RWPE2 (cell line): ENCODE measurements at regions not wholly inside any gene's neighbourhood (a gene's known extent, or its start where the extent isn't known, plus 50 kb on each side); places are given as distances from the start of the nearest gene placed in this dataset.

Experiments
- ATAC-seq: fragments of 200-7000 bp; cut with Tn5 transposase; 3 replicates; pipeline ENCODE4 v1.9.1; 2021; ENCODE audit warnings: low read depth
- DNase-seq: peaks from one replicate; pipeline ENCODE4 v3.0.0-alpha.2; 2020; ENCODE audit warnings: low spot score
- H3K27ac ChIP-seq: fragments of 450-650 bp; 2 replicates; pipeline ENCODE4 v1.5.1; 2017; ENCODE audit warnings: mild to moderate bottlenecking; ENCODE audit not compliant: poor library complexity, severe bottlenecking
- H3K27me3 ChIP-seq: fragments of 250-450 bp; sonication (Bioruptor Pico); 2 replicates; pipeline ENCODE4 v1.5.1; 2021; ENCODE audit warnings: mild to moderate bottlenecking, moderate library complexity; ENCODE audit not compliant: insufficient read depth, poor library complexity, severe bottlenecking
- H3K36me3 ChIP-seq: fragments of 250-450 bp; sonication (Bioruptor Pico); 2 replicates; pipeline ENCODE4 v1.5.1; 2020; ENCODE audit warnings: low read depth, mild to moderate bottlenecking, moderate library complexity
- H3K4me1 ChIP-seq: fragments of 250-450 bp; sonication (Bioruptor Pico); 2 replicates; pipeline ENCODE4 v1.5.1; 2021; ENCODE audit warnings: mild to moderate bottlenecking, moderate library complexity; ENCODE audit not compliant: insufficient read depth, poor library complexity, severe bottlenecking
- H3K4me3 ChIP-seq: fragments of 250-450 bp; sonication (Bioruptor Pico); 2 replicates; pipeline ENCODE4 v1.5.1; 2021; ENCODE audit warnings: mild to moderate bottlenecking, moderate library complexity; ENCODE audit not compliant: severe bottlenecking
- H3K9me3 ChIP-seq: fragments of 250-450 bp; sonication (Bioruptor Pico); 2 replicates; pipeline ENCODE4 v1.5.1; 2021; ENCODE audit warnings: mild to moderate bottlenecking, moderate library complexity; ENCODE audit not compliant: severe bottlenecking
- TF ChIP-seq, protein P1 (sequence below): fragments of 450-650 bp; IDR thresholded peaks from one replicate; pipeline ENCODE4 v1.5.1; 2017; ENCODE audit warnings: mild to moderate bottlenecking, moderate library complexity; ENCODE audit not compliant: poor library complexity, severe bottlenecking

DNA sequence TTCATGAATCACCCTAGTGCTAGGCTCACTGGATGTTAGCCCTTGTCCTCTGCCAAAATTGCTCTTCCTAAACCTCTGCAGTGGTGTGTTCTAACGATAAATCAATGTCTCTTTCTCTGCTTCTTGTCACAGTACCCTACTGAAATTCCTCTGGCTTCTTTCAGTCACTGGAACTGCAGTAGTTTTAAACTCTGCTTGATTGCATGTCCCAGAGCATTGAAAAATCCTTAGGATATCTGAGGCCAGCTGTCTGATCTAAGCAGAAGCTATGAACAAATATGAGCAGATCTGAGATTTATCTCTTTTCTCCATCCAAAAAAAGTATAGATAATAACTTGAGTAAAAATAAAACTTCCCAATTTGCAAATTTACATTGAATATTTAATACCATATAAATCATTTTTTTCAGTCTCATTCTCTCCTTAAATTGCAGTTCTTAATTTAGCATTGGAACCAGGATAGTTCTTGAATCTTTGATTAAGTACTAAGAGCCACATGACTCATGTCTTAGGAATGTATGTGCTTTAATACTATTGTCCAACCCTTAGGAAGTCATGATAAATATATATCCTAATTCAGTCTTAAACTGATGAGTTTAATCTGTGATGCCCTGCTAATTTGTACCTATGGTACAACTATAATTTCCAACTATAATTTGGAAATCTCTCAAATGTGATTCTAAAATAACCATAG is 169.7 kb downstream of the PDHA2 start:
- TF ChIP-seq, protein P1, sequence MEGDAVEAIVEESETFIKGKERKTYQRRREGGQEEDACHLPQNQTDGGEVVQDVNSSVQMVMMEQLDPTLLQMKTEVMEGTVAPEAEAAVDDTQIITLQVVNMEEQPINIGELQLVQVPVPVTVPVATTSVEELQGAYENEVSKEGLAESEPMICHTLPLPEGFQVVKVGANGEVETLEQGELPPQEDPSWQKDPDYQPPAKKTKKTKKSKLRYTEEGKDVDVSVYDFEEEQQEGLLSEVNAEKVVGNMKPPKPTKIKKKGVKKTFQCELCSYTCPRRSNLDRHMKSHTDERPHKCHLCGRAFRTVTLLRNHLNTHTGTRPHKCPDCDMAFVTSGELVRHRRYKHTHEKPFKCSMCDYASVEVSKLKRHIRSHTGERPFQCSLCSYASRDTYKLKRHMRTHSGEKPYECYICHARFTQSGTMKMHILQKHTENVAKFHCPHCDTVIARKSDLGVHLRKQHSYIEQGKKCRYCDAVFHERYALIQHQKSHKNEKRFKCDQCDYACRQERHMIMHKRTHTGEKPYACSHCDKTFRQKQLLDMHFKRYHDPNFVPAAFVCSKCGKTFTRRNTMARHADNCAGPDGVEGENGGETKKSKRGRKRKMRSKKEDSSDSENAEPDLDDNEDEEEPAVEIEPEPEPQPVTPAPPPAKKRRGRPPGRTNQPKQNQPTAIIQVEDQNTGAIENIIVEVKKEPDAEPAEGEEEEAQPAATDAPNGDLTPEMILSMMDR, result no peak
- H3K4me1 ChIP-seq, result no peaks in the 10 kb centered on the region
- peak; percentile 66; the same call in 2 of the 3 replicates for ATAC-seq
- no peaks in the 10 kb centered on the region for H3K36me3 ChIP-seq
- H3K27ac ChIP-seq, result no peak overlapping the region
- H3K27me3 ChIP-seq, result no peaks in the 10 kb centered on the region
- H3K4me3 ChIP-seq, result no peak overlapping the region
- no peak for DNase-seq
- H3K9me3 ChIP-seq, result no peaks in the 10 kb centered on the region

DNA sequence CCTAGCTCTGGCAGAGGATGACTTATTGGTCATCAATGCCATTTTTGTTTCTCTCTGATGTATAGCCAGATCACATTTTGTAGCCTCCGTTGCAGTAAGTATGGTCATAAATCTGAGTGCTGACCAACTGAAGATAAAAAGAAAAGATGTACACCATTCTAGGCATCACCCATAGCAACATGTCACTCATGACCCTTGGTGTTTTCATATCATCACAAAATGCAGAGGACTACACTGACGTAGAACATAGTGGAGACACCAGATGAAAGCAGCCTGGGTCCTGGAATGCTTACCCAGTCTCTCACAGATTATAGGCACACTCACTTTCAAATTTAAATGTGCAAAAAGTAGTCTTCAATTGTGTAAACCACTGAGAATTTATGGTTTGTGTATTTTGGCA is 172.8 kb downstream of the PDHA2 start:
- Histone ChIP-seq H3K27ac (no peak overlapping the region), H3K36me3 (no peaks in the 10 kb centered on the region), H3K4me1 (no peaks in the 10 kb centered on the region), H3K27me3 (no peaks in the 10 kb centered on the region), H3K4me3 (no peak overlapping the region), H3K9me3 (no peaks in the 10 kb centered on the region)
- no peak for DNase-seq
- ATAC-seq, result no peak
- TF ChIP-seq, protein P1, result no peak

DNA sequence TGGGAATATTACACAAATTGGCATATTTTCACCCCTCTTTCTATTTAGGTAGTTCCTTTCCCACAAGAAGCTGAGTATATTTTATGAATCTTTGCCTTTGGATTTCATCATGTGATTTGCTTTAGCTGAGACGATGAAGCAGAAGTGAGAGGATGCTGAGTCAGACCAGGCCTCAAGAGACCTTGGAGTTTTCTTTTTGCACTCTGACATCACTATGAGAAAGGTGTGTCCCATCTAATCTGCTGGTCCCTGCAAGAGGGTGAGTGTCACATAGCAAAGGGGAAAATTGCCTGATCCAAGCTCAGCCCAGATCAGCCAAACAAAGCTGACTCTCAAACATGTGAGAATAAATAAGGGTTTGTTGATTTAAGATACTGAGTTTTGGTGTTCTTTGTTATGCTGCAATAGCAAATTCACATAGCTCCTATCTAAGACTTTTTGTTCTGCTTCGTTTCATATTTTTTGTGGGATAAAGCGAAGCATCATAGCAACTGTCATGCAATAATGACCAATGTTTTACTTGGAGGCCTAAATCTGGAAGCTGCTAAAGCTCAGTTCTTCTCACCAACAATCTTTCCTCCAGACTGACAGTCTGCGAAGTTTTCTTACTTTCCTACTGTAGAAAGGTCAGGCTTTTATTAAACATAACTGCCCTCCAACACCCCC is 176.9 kb downstream of the PDHA2 start:
- H3K4me3 ChIP-seq, result no peak overlapping the region
- TF ChIP-seq, protein P1, result no peak
- peak; percentile 56; the same call in 1 of the 3 replicates for ATAC-seq
- H3K9me3 ChIP-seq, result no peaks in the 10 kb centered on the region
- no peak for DNase-seq
- no peak overlapping the region for H3K27ac ChIP-seq
- no peaks in the 10 kb centered on the region for H3K36me3 ChIP-seq
- no peaks in the 10 kb centered on the region for H3K4me1 ChIP-seq
- H3K27me3 ChIP-seq, result no peaks in the 10 kb centered on the region

DNA sequence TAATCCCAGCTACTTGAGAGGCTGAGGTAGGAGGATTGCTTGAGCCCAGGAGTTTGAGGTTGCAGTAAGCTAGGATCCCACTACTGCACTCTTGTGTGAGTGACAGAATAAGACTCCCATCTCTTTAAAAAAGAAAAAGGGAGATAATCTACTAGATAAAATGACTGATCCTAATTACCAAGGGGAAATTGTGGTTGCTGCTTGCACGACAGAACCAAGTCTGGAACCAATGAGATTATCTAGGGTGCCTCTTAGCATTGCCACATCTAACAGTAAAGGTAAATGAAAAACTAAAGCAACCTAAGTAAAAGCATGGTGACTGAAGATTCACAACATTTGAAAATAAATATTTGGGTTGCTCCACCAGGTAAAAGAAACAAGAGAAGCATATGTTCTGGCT is 185.1 kb downstream of the PDHA2 start:
- no peaks in the 10 kb centered on the region for H3K27me3 ChIP-seq

More for the DNA sequence above, 185.1 kb downstream of the PDHA2 start:
- H3K36me3 ChIP-seq, result no peaks in the 10 kb centered on the region
- H3K9me3 ChIP-seq, result no peaks in the 10 kb centered on the region
- no peaks in the 10 kb centered on the region for H3K4me1 ChIP-seq
- H3K4me3 ChIP-seq, result no peak overlapping the region
- TF ChIP-seq, protein P1, result no peak
- no peak overlapping the region for H3K27ac ChIP-seq
- ATAC-seq (no peak), DNase-seq (no peak)
